ENCODE measurements at regions not wholly inside any gene's neighbourhood (a gene's known extent, or its start where the extent isn't known, plus 50 kb on each side); places are given as distances from the start of the nearest gene placed in this dataset.

DNA sequence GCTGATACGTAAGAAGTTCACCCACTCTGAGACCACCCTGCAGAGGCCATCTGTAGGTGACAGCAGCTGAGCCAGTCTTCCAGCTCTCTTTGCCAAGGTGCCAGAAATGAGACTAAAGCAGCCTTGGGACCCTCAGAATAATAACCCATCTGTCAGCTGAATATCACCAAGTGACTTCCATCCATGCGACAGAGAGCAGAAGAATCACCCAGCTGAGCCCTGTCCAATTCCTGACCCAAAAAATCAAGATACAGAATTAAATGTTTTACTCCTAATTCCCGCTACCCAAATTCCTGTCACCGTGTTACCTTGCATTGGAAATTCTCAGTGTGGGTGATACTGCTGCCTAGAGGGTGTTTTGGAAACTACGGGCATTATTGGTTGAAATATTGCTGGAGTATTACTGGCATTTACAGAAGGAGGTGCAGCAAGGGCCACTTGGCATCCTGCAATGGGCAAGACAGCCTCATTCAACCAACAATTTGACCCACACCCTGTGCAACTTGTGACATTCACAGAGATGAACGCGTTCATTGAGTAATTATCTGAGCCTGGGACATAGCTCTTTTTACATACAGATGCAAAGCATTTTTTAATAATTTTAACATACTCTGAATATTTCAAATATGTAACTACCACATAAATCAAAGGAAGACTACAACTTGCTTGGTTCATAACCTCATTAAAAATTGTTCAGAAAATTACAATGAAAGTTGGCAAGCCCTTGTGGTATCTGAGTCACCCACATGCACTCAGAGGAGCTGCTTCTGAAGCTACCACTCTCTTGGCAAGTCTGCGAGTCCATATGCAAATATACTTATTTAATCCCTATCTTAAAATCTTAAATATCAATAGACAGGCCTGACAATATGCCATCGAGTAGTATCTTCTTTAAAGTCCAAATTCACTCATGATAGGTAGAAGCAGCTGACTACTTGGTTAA is 126.6 kb downstream of the C16orf95 start:
- TF ChIP-seq EZH2 (IDR thresholded peaks at IDR 0.05; ENCODE audit: low read length, missing control alignments), result no peak
- TF ChIP-seq, protein P1, sequence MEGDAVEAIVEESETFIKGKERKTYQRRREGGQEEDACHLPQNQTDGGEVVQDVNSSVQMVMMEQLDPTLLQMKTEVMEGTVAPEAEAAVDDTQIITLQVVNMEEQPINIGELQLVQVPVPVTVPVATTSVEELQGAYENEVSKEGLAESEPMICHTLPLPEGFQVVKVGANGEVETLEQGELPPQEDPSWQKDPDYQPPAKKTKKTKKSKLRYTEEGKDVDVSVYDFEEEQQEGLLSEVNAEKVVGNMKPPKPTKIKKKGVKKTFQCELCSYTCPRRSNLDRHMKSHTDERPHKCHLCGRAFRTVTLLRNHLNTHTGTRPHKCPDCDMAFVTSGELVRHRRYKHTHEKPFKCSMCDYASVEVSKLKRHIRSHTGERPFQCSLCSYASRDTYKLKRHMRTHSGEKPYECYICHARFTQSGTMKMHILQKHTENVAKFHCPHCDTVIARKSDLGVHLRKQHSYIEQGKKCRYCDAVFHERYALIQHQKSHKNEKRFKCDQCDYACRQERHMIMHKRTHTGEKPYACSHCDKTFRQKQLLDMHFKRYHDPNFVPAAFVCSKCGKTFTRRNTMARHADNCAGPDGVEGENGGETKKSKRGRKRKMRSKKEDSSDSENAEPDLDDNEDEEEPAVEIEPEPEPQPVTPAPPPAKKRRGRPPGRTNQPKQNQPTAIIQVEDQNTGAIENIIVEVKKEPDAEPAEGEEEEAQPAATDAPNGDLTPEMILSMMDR (conservative IDR thresholded peaks at IDR 0.05 in 1 of 2, IDR thresholded peaks at IDR 0.05 in 1 of 2; ENCODE audit: low read depth in 1 of 2, low read length in 2 of 2), result no peak
- Histone ChIP-seq H3K27ac (ENCODE audit: insufficient read depth, low read length) (no peak overlapping the region), H3K4me3 (replicated peaks in 1 of 4; ENCODE audit: control extremely low read depth in 1 of 4, insufficient read depth in 1 of 4, low read depth in 3 of 4, low read length in 4 of 4) (no peak overlapping the region), H3K36me3 (ENCODE audit: control insufficient read depth, insufficient read depth, low read length) (no peaks in the 10 kb centered on the region), H3K4me1 (ENCODE audit: control insufficient read depth, extremely low read depth, insufficient read depth, low read length) (no peaks in the 10 kb centered on the region), H2AFZ (ENCODE audit: low read length) (no peak overlapping the region), H3K4me2 (ENCODE audit: extremely low read depth, insufficient read depth, low read length) (no peak overlapping the region), H3K79me2 (ENCODE audit: control insufficient read depth, insufficient read depth, low read length) (no peaks in the 10 kb centered on the region), H3K9me3 (ENCODE audit: control insufficient read depth, insufficient read depth, low read depth, low read length) (peaks cover 1% of the 10 kb centered on the region), H4K20me1 (ENCODE audit: control insufficient read depth, extremely low read depth, insufficient read depth, low read length) (no peaks in the 10 kb centered on the region), H3K9ac (ENCODE audit: insufficient read depth, low read length) (no peak overlapping the region), H3K27me3 (ENCODE audit: control insufficient read depth, insufficient read depth, low read length) (no peaks in the 10 kb centered on the region)
- DNase-seq (ENCODE audit: low read depth in 2 of 2), result peak in 1 of 2 donors; percentile 66

DNA sequence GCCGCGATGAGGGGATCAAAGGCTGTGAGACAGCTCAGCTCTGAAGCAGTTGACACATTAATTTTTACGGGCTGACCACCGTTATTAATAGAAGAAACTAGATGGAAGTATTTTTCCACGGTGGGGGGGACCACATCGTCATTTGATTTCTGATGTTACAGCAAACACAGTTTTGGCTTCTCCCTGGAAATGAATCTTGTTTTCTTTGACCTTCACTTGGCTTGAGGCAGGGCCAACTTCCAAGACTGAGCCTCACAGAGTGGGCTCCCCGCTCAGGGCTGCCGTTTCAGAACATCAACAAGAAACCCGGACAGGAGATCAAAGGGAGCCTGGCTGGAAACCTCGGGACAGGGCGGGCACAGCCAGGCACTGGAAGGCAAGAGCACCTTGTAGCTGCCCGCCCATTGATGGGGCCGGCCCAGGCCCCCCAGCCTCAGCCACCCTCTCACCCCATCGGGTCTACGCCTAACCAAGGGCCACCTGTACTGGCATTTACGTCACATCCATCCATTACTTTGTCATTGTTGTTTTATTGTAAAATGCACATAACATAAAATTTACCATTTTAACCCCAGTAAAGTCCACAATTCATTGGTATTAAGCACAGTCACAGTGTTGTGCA is 124.6 kb downstream of the C16orf95 start:
- H3K9ac ChIP-seq (ENCODE audit: insufficient read depth, low read length), result no peak overlapping the region
- no peak overlapping the region for H3K4me2 ChIP-seq (ENCODE audit: extremely low read depth, insufficient read depth, low read length)
- H3K4me3 ChIP-seq (replicated peaks in 1 of 4; ENCODE audit: control extremely low read depth in 1 of 4, insufficient read depth in 1 of 4, low read depth in 3 of 4, low read length in 4 of 4), result no peak overlapping the region
- H2AFZ ChIP-seq (ENCODE audit: low read length), result peak overlapping the region; percentile 35
- TF ChIP-seq, protein P1 (conservative IDR thresholded peaks at IDR 0.05 in 1 of 2, IDR thresholded peaks at IDR 0.05 in 1 of 2; ENCODE audit: low read depth in 1 of 2, low read length in 2 of 2), result no peak
- no peak for TF ChIP-seq EZH2 (IDR thresholded peaks at IDR 0.05; ENCODE audit: low read length, missing control alignments)
- H4K20me1 ChIP-seq (ENCODE audit: control insufficient read depth, extremely low read depth, insufficient read depth, low read length), result no peaks in the 10 kb centered on the region
- H3K79me2 ChIP-seq (ENCODE audit: control insufficient read depth, insufficient read depth, low read length), result no peaks in the 10 kb centered on the region
- DNase-seq (ENCODE audit: low read depth in 2 of 2), result no peak
- no peak overlapping the region for H3K27ac ChIP-seq (ENCODE audit: insufficient read depth, low read length)
- no peaks in the 10 kb centered on the region for H3K27me3 ChIP-seq (ENCODE audit: control insufficient read depth, insufficient read depth, low read length)
- H3K36me3 ChIP-seq (ENCODE audit: control insufficient read depth, insufficient read depth, low read length), result no peaks in the 10 kb centered on the region
- no peaks in the 10 kb centered on the region for H3K4me1 ChIP-seq (ENCODE audit: control insufficient read depth, extremely low read depth, insufficient read depth, low read length)
- no peaks in the 10 kb centered on the region for H3K9me3 ChIP-seq (ENCODE audit: control insufficient read depth, insufficient read depth, low read depth, low read length)

DNA sequence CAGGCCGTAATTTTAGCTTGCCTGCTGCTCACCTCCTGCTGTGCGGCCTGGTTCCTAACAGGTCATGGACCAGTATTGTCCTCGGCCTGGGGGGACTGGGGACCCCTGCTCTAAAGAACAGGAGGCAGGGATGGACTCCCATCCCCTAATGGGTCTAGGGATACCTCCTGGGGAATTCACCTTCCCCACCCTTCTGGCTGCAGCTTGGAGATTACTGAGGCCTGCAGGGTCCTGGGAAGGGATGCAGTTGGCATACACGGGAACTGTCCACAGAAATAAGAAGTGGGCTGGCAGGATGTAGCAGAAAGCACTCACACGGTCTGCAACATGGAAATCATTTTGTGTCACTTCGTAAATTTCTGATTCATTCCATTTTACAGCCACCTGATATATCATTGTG is 123.0 kb downstream of the C16orf95 start:
- H3K4me3 ChIP-seq (replicated peaks in 1 of 4; ENCODE audit: control extremely low read depth in 1 of 4, insufficient read depth in 1 of 4, low read depth in 3 of 4, low read length in 4 of 4), result no peak overlapping the region
- no peaks in the 10 kb centered on the region for H3K4me1 ChIP-seq (ENCODE audit: control insufficient read depth, extremely low read depth, insufficient read depth, low read length)
- DNase-seq (ENCODE audit: low read depth in 2 of 2), result no peak
- no peaks in the 10 kb centered on the region for H3K36me3 ChIP-seq (ENCODE audit: control insufficient read depth, insufficient read depth, low read length)
- H3K79me2 ChIP-seq (ENCODE audit: control insufficient read depth, insufficient read depth, low read length), result no peaks in the 10 kb centered on the region
- H3K9ac ChIP-seq (ENCODE audit: insufficient read depth, low read length), result no peak overlapping the region
- H3K27ac ChIP-seq (ENCODE audit: insufficient read depth, low read length), result no peak overlapping the region
- H3K4me2 ChIP-seq (ENCODE audit: extremely low read depth, insufficient read depth, low read length), result no peak overlapping the region
- H3K27me3 ChIP-seq (ENCODE audit: control insufficient read depth, insufficient read depth, low read length), result no peaks in the 10 kb centered on the region
- H4K20me1 ChIP-seq (ENCODE audit: control insufficient read depth, extremely low read depth, insufficient read depth, low read length), result no peaks in the 10 kb centered on the region
- no peak for TF ChIP-seq EZH2 (IDR thresholded peaks at IDR 0.05; ENCODE audit: low read length, missing control alignments)
- TF ChIP-seq, protein P1 (conservative IDR thresholded peaks at IDR 0.05 in 1 of 2, IDR thresholded peaks at IDR 0.05 in 1 of 2; ENCODE audit: low read depth in 1 of 2, low read length in 2 of 2), result no peak
- no peaks in the 10 kb centered on the region for H3K9me3 ChIP-seq (ENCODE audit: control insufficient read depth, insufficient read depth, low read depth, low read length)
- no peak overlapping the region for H2AFZ ChIP-seq (ENCODE audit: low read length)
